Ovary (tissue), 3 donors: ENCODE measurements at regions not wholly inside any gene's neighbourhood (a gene's known extent, or its start where the extent isn't known, plus 50 kb on each side); places are given as distances from the start of the nearest gene placed in this dataset.
"Not testable (repeated sequence)": the region's sequence is repeated elsewhere in the genome, so short reads cannot be mapped to it uniquely, and the experiment has no call there.

Source experiments
- CTCF ChIP-seq, 3 donors: fragments of 450-650 bp in 2 of 3; fragments of 200-600 bp in 1 of 3; IDR thresholded peaks; one replicate each; pipeline versions ENCODE4 v1.5.1 to v1.8.0; 2016 to 2022; ENCODE audit warnings: antibody characterized with exemption in 3 of 3, mild to moderate bottlenecking in 1 of 3
- EP300 ChIP-seq: sonication (generic); formaldehyde crosslinking; IDR thresholded peaks from one replicate; pipeline ENCODE4 v1.6.1; 2017; ENCODE audit warnings: antibody characterized with exemption
- POLR2A ChIP-seq: fragments of 450-650 bp; IDR thresholded peaks from one replicate; pipeline ENCODE4 v1.6.1; 2017; ENCODE audit warnings: antibody characterized with exemption, mild to moderate bottlenecking, moderate library complexity
- donor health status: DM: no; HTN: no; CAD: no.

- TF ChIP-seq CTCF (IDR thresholded peaks at IDR 0.05); EP300; POLR2A: not testable (repeated sequence)
Measured at GRCh38 chr1:146355373-146355772, 126.6 kb upstream of the NOTCH2NLA start.
